DMS53 treated with DMSO at 0.1 percent for 48 hours (cell line): ENCODE measurements at regions not wholly inside any gene's neighbourhood (a gene's known extent, or its start where the extent isn't known, plus 50 kb on each side); places are given as distances from the start of the nearest gene placed in this dataset.

Source experiments
- DNase-seq: peaks from one replicate; lab custom pipeline; 2025; ENCODE audit not compliant: unreplicated experiment; lab: John Stamatoyannopoulos, UW

- no peak for DNase-seq
Measured at GRCh38 chr2:18325118-18325517, 235.3 kb downstream of the RDH14 start.

- DNase-seq, result no peak
Measured at GRCh38 chr2:18319987-18320386, 240.5 kb downstream of the RDH14 start.

GRCh38 chr2:18317017-18317416 is 243.4 kb downstream of the RDH14 start:
- no peak for DNase-seq

- DNase-seq, result no peak
Measured at GRCh38 chr2:18312818-18313217, 247.6 kb downstream of the RDH14 start.

- peak; percentile 82 for DNase-seq
Measured at GRCh38 chr2:18311420-18312195, 248.8 kb downstream of the RDH14 start.

GRCh38 chr2:18309627-18310026 is 250.8 kb downstream of the RDH14 start:
- no peak for DNase-seq

GRCh38 chr2:18309188-18309587 is 251.3 kb downstream of the RDH14 start:
- no peak for DNase-seq

- no peak for DNase-seq
Measured at GRCh38 chr2:18304849-18305248, 255.6 kb downstream of the RDH14 start.

- no peak for DNase-seq
Measured at GRCh38 chr2:18301421-18302139, 258.9 kb downstream of the RDH14 start.

- no peak for DNase-seq
Measured at GRCh38 chr2:18299423-18300212, 260.8 kb downstream of the RDH14 start.

- DNase-seq, result no peak
Measured at GRCh38 chr2:18297534-18298058, 262.9 kb downstream of the RDH14 start.

- DNase-seq, result no peak
Measured at GRCh38 chr2:18290386-18290785, 270.1 kb downstream of the RDH14 start.

- no peak for DNase-seq
Measured at GRCh38 chr2:18286897-18287296, 273.6 kb downstream of the RDH14 start.

- DNase-seq, result no peak
Measured at GRCh38 chr2:18284331-18284730, 276.1 kb downstream of the RDH14 start.

GRCh38 chr2:18282026-18282425 is 278.4 kb downstream of the RDH14 start:
- DNase-seq, result no peak

- no peak for DNase-seq
Measured at GRCh38 chr2:18276583-18277075, 283.8 kb downstream of the RDH14 start.

- no peak for DNase-seq
Measured at GRCh38 chr2:18273205-18273604, 287.2 kb downstream of the RDH14 start.

- no peak for DNase-seq
Measured at GRCh38 chr2:18272148-18272494, 288.3 kb downstream of the RDH14 start.

- DNase-seq, result no peak
Measured at GRCh38 chr2:18271370-18272147, 288.9 kb downstream of the RDH14 start.

GRCh38 chr2:18268400-18268799 is 292.1 kb downstream of the RDH14 start:
- no peak for DNase-seq

- DNase-seq, result no peak
Measured at GRCh38 chr2:18267501-18267900, 293.0 kb downstream of the RDH14 start.
